ENCODE measurements at regions not wholly inside any gene's neighbourhood (a gene's known extent, or its start where the extent isn't known, plus 50 kb on each side); places are given as distances from the start of the nearest gene placed in this dataset.

GRCh38 chr17:71482625-71483024 is 638.2 kb upstream of the SOX9 start:
- H3K27me3 ChIP-seq (ENCODE audit: control insufficient read depth in 3 of 3, insufficient read depth in 3 of 3, low read length in 3 of 3): no peaks in the 10 kb centered on the region
- H3K9me3 ChIP-seq (ENCODE audit: control insufficient read depth in 2 of 2, insufficient read depth in 1 of 2, low read depth in 1 of 2, low read length in 1 of 2): no peaks in the 10 kb centered on the region
- no peak for FAIRE-seq
- H3K36me3 ChIP-seq (ENCODE audit: control insufficient read depth in 3 of 3, insufficient read depth in 2 of 3, low read depth in 1 of 3, low read length in 3 of 3): no peaks in the 10 kb centered on the region
- 33 to 54% (median 38%) methylated on average over 1 of the region's 1 CpG for whole genome bisulfite sequencing, 3 donors
- no peaks in the 10 kb centered on the region for H3K4me1 ChIP-seq (ENCODE audit: control insufficient read depth in 3 of 3, insufficient read depth in 2 of 3, low read depth in 1 of 3, low read length in 2 of 3)
- H3K27ac ChIP-seq (ENCODE audit: low read depth in 1 of 3, low read length in 2 of 3): no peak overlapping the region
- no peak for DNase-seq
- no peak overlapping the region for H3K4me3 ChIP-seq (ENCODE audit: low read depth in 1 of 3, low read length in 3 of 3)

- no peaks in the 10 kb centered on the region for H3K9me3 ChIP-seq (ENCODE audit: control insufficient read depth in 2 of 2, insufficient read depth in 1 of 2, low read depth in 1 of 2, low read length in 1 of 2)
- no peaks in the 10 kb centered on the region for H3K27me3 ChIP-seq (ENCODE audit: control insufficient read depth in 3 of 3, insufficient read depth in 3 of 3, low read length in 3 of 3)
- 57 to 70% (median 66%) methylated on average over 1 of the region's 1 CpG for WGBS, 3 donors
- H3K27ac ChIP-seq (ENCODE audit: low read depth in 1 of 3, low read length in 2 of 3): no peak overlapping the region
- no peaks in the 10 kb centered on the region for H3K4me1 ChIP-seq (ENCODE audit: control insufficient read depth in 3 of 3, insufficient read depth in 2 of 3, low read depth in 1 of 3, low read length in 2 of 3)
- FAIRE-seq: no peak
- no peaks in the 10 kb centered on the region for H3K36me3 ChIP-seq (ENCODE audit: control insufficient read depth in 3 of 3, insufficient read depth in 2 of 3, low read depth in 1 of 3, low read length in 3 of 3)
- no peak for DNase-seq
- no peak overlapping the region for H3K4me3 ChIP-seq (ENCODE audit: low read depth in 1 of 3, low read length in 3 of 3)
Measured at GRCh38 chr17:71484546-71484945, 636.3 kb upstream of the SOX9 start.

- H3K27ac ChIP-seq (ENCODE audit: low read depth in 1 of 3, low read length in 2 of 3): no peak overlapping the region
- H3K4me3 ChIP-seq (ENCODE audit: low read depth in 1 of 3, low read length in 3 of 3): no peak overlapping the region
- H3K9me3 ChIP-seq (ENCODE audit: control insufficient read depth in 2 of 2, insufficient read depth in 1 of 2, low read depth in 1 of 2, low read length in 1 of 2): no peaks in the 10 kb centered on the region
- H3K27me3 ChIP-seq (ENCODE audit: control insufficient read depth in 3 of 3, insufficient read depth in 3 of 3, low read length in 3 of 3): no peaks in the 10 kb centered on the region
- no peaks in the 10 kb centered on the region for H3K4me1 ChIP-seq (ENCODE audit: control insufficient read depth in 3 of 3, insufficient read depth in 2 of 3, low read depth in 1 of 3, low read length in 2 of 3)
- H3K36me3 ChIP-seq (ENCODE audit: control insufficient read depth in 3 of 3, insufficient read depth in 2 of 3, low read depth in 1 of 3, low read length in 3 of 3): no peaks in the 10 kb centered on the region
- 92 to 95% (median 95%) methylated on average over 3 of the region's 3 CpGs for WGBS, 3 donors
- no peak for FAIRE-seq
- DNase-seq: no peak
Measured at GRCh38 chr17:71485426-71485825, 635.4 kb upstream of the SOX9 start.

- Histone ChIP-seq H3K27ac (ENCODE audit: low read depth in 1 of 3, low read length in 2 of 3) (no peak overlapping the region), H3K27me3 (ENCODE audit: control insufficient read depth in 3 of 3, insufficient read depth in 3 of 3, low read length in 3 of 3) (no peaks in the 10 kb centered on the region), H3K9me3 (ENCODE audit: control insufficient read depth in 2 of 2, insufficient read depth in 1 of 2, low read depth in 1 of 2, low read length in 1 of 2) (no peaks in the 10 kb centered on the region), H3K36me3 (ENCODE audit: control insufficient read depth in 3 of 3, insufficient read depth in 2 of 3, low read depth in 1 of 3, low read length in 3 of 3) (no peaks in the 10 kb centered on the region), H3K4me3 (ENCODE audit: low read depth in 1 of 3, low read length in 3 of 3) (no peak overlapping the region), H3K4me1 (ENCODE audit: control insufficient read depth in 3 of 3, insufficient read depth in 2 of 3, low read depth in 1 of 3, low read length in 2 of 3) (no peaks in the 10 kb centered on the region)
- DNase-seq (no peak), FAIRE-seq (no peak)
Measured at GRCh38 chr17:71486261-71486660, 634.6 kb upstream of the SOX9 start.

- no peaks in the 10 kb centered on the region for H3K36me3 ChIP-seq (ENCODE audit: control insufficient read depth in 3 of 3, insufficient read depth in 2 of 3, low read depth in 1 of 3, low read length in 3 of 3)
- no peaks in the 10 kb centered on the region for H3K4me1 ChIP-seq (ENCODE audit: control insufficient read depth in 3 of 3, insufficient read depth in 2 of 3, low read depth in 1 of 3, low read length in 2 of 3)
- H3K27ac ChIP-seq (ENCODE audit: low read depth in 1 of 3, low read length in 2 of 3): no peak overlapping the region
- DNase-seq (peak; percentile 7 to 63), FAIRE-seq (no peak)
- no peaks in the 10 kb centered on the region for H3K9me3 ChIP-seq (ENCODE audit: control insufficient read depth in 2 of 2, insufficient read depth in 1 of 2, low read depth in 1 of 2, low read length in 1 of 2)
- no peak overlapping the region for H3K4me3 ChIP-seq (ENCODE audit: low read depth in 1 of 3, low read length in 3 of 3)
- no peaks in the 10 kb centered on the region for H3K27me3 ChIP-seq (ENCODE audit: control insufficient read depth in 3 of 3, insufficient read depth in 3 of 3, low read length in 3 of 3)
Measured at GRCh38 chr17:71488851-71489250, 632.0 kb upstream of the SOX9 start.

- no peak overlapping the region for H3K27ac ChIP-seq (ENCODE audit: low read depth in 1 of 3, low read length in 2 of 3)
- no peaks in the 10 kb centered on the region for H3K27me3 ChIP-seq (ENCODE audit: control insufficient read depth in 3 of 3, insufficient read depth in 3 of 3, low read length in 3 of 3)
- DNase-seq: no peak
- WGBS, 3 donors: 36 to 49% (median 42%) methylated on average over 2 of the region's 2 CpGs
- no peak overlapping the region for H3K4me3 ChIP-seq (ENCODE audit: low read depth in 1 of 3, low read length in 3 of 3)
- no peaks in the 10 kb centered on the region for H3K36me3 ChIP-seq (ENCODE audit: control insufficient read depth in 3 of 3, insufficient read depth in 2 of 3, low read depth in 1 of 3, low read length in 3 of 3)
- no peaks in the 10 kb centered on the region for H3K4me1 ChIP-seq (ENCODE audit: control insufficient read depth in 3 of 3, insufficient read depth in 2 of 3, low read depth in 1 of 3, low read length in 2 of 3)
- H3K9me3 ChIP-seq (ENCODE audit: control insufficient read depth in 2 of 2, insufficient read depth in 1 of 2, low read depth in 1 of 2, low read length in 1 of 2): no peaks in the 10 kb centered on the region
- FAIRE-seq: no peak
Measured at GRCh38 chr17:71494062-71494855, 626.6 kb upstream of the SOX9 start.

- H3K36me3 ChIP-seq (ENCODE audit: control insufficient read depth in 3 of 3, insufficient read depth in 2 of 3, low read depth in 1 of 3, low read length in 3 of 3): no peaks in the 10 kb centered on the region
- H3K9me3 ChIP-seq (ENCODE audit: control insufficient read depth in 2 of 2, insufficient read depth in 1 of 2, low read depth in 1 of 2, low read length in 1 of 2): no peaks in the 10 kb centered on the region
- H3K4me3 ChIP-seq (ENCODE audit: low read depth in 1 of 3, low read length in 3 of 3): no peak overlapping the region
- DNase-seq (no peak), FAIRE-seq (no peak)
- no peaks in the 10 kb centered on the region for H3K4me1 ChIP-seq (ENCODE audit: control insufficient read depth in 3 of 3, insufficient read depth in 2 of 3, low read depth in 1 of 3, low read length in 2 of 3)
- H3K27me3 ChIP-seq (ENCODE audit: control insufficient read depth in 3 of 3, insufficient read depth in 3 of 3, low read length in 3 of 3): no peaks in the 10 kb centered on the region
- H3K27ac ChIP-seq (ENCODE audit: low read depth in 1 of 3, low read length in 2 of 3): no peak overlapping the region
Measured at GRCh38 chr17:71495420-71495819, 625.4 kb upstream of the SOX9 start.

GRCh38 chr17:71496552-71496951 is 624.3 kb upstream of the SOX9 start:
- 69 to 83% (median 75%) methylated on average over 2 of the region's 2 CpGs for WGBS, 3 donors
- Histone ChIP-seq H3K9me3 (ENCODE audit: control insufficient read depth in 2 of 2, insufficient read depth in 1 of 2, low read depth in 1 of 2, low read length in 1 of 2) (no peaks in the 10 kb centered on the region), H3K36me3 (ENCODE audit: control insufficient read depth in 3 of 3, insufficient read depth in 2 of 3, low read depth in 1 of 3, low read length in 3 of 3) (no peaks in the 10 kb centered on the region), H3K27me3 (ENCODE audit: control insufficient read depth in 3 of 3, insufficient read depth in 3 of 3, low read length in 3 of 3) (no peaks in the 10 kb centered on the region), H3K27ac (ENCODE audit: low read depth in 1 of 3, low read length in 2 of 3) (no peak overlapping the region), H3K4me3 (ENCODE audit: low read depth in 1 of 3, low read length in 3 of 3) (no peak overlapping the region), H3K4me1 (ENCODE audit: control insufficient read depth in 3 of 3, insufficient read depth in 2 of 3, low read depth in 1 of 3, low read length in 2 of 3) (no peaks in the 10 kb centered on the region)
- FAIRE-seq: no peak
- DNase-seq: no peak
